Bronchial epithelial cell (primary cell): ENCODE measurements at regions not wholly inside any gene's neighbourhood (a gene's known extent, or its start where the extent isn't known, plus 50 kb on each side); places are given as distances from the start of the nearest gene placed in this dataset.
"Not testable (repeated sequence)": the region's sequence is repeated elsewhere in the genome, so short reads cannot be mapped to it uniquely, and the experiment has no call there.

Experiments used
- DNase-seq: peaks from one replicate; pipeline ENCODE4 v3.0.0-alpha.2; 2010; ENCODE audit warnings: low read depth
- FAIRE-seq: peaks from 2 replicates; lab custom pipeline; 2011; peaks lifted over from hg19 to GRCh38; lab: Jason Lieb, UNC
- H3K27me3 ChIP-seq: 2 replicates; pipeline ENCODE4 v1.5.1; 2011; ENCODE audit warnings: low read length; ENCODE audit not compliant: control insufficient read depth, insufficient read depth
- H3K36me3 ChIP-seq: 2 replicates; pipeline ENCODE4 v1.5.1; 2011; ENCODE audit warnings: low read length; ENCODE audit not compliant: control insufficient read depth, insufficient read depth
- H3K4me3 ChIP-seq: 2 replicates; pipeline ENCODE4 v1.5.1; 2011; ENCODE audit warnings: mild to moderate bottlenecking, low read depth, low read length, control low read depth
- TF ChIP-seq, protein P1 (sequence below): IDR thresholded peaks from 2 replicates; pipeline ENCODE4 v1.5.1; 2011; ENCODE audit warnings: mild to moderate bottlenecking, moderate library complexity, low read length, control low read depth, inconsistent platforms; ENCODE audit not compliant: insufficient read depth, severe bottlenecking

DNA sequence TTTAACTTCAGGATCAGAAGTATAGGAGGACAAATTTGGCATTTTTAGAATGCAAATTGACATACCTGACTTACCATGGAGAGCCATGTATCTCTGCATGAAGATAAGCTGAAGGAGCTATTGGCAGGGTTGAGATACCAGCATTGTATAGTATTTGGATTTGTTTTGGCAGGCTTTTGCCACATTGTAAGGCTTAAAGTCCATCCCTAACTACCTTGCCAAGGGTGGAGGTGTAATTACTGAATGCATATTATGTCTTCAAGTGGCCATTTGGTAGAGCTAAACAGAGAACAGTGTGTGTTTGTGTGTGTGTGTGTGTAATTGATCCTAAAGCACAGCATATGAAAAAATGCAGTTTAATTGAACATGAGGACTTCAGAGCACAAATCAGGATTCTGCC lies 324.7 kb downstream of the FAM170A start:
- no peak for DNase-seq
- no peak overlapping the region for H3K4me3 ChIP-seq
- H3K36me3 ChIP-seq: no peaks in the 10 kb centered on the region
- TF ChIP-seq, protein P1, sequence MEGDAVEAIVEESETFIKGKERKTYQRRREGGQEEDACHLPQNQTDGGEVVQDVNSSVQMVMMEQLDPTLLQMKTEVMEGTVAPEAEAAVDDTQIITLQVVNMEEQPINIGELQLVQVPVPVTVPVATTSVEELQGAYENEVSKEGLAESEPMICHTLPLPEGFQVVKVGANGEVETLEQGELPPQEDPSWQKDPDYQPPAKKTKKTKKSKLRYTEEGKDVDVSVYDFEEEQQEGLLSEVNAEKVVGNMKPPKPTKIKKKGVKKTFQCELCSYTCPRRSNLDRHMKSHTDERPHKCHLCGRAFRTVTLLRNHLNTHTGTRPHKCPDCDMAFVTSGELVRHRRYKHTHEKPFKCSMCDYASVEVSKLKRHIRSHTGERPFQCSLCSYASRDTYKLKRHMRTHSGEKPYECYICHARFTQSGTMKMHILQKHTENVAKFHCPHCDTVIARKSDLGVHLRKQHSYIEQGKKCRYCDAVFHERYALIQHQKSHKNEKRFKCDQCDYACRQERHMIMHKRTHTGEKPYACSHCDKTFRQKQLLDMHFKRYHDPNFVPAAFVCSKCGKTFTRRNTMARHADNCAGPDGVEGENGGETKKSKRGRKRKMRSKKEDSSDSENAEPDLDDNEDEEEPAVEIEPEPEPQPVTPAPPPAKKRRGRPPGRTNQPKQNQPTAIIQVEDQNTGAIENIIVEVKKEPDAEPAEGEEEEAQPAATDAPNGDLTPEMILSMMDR: no peak
- H3K27me3 ChIP-seq: no peaks in the 10 kb centered on the region
- FAIRE-seq: no peak

DNA sequence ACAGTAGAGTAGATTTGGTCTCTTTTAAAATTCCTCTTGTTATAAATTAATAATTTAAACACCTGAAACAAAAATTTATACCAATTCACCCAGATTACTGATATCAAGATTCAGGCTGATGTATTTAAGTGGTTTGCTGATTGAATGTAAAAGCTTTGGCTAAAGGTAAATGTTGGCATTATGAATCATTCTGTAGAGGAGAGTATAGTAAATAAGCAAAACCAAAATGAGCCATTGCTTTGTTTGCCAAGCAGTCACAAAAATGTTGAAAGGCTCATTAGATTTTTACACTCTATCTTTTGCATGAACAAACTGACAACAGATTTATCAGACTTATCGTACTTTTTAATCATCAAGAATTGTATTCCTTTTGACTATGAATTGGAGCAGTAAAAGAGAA lies 332.6 kb downstream of the FAM170A start:
- DNase-seq: no peak
- no peak overlapping the region for H3K4me3 ChIP-seq
- TF ChIP-seq, protein P1: no peak
- no peaks in the 10 kb centered on the region for H3K27me3 ChIP-seq
- H3K36me3 ChIP-seq: no peaks in the 10 kb centered on the region
- no peak for FAIRE-seq

DNA sequence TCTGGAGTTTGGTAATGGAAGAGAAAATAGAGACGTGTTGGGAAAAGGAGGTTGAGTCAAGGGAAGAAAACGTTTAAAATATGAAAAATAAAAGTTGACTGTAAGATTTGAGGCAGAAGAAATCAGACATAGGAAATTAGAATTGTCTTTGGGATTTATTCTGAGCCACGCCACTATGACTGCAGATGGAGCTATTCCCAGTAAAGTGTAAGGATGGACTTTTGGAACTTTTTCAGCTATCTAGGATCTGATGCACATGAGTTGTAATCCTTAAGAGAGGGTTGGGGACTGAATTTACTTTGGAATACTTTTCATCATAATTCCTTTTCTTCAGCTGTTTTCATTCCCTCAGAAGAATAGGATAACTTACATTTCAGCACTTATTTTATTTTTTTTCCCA lies 336.7 kb downstream of the FAM170A start:
- H3K27me3 ChIP-seq: no peaks in the 10 kb centered on the region
- DNase-seq (no peak), FAIRE-seq (no peak)
- H3K4me3 ChIP-seq: no peak overlapping the region
- H3K36me3 ChIP-seq: no peaks in the 10 kb centered on the region
- TF ChIP-seq, protein P1: no peak

DNA sequence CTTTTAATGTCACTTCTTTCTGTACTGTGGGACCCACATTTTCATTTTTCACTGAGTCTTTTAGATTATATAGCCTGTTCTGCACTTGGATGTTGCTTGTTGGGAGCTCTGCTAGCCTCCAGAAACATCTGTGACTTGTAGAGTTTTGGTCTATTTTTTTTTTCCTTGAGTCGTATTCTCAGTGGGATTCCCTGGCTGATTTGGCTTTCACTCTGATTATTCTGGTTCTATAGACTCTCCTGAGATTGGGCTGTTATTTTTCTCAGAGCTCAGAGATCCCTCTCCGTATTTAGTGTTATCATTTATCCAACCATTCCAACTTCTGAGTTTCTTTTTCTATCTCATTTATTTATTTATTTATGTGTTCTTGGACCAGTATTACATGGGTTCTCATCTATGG lies 339.3 kb downstream of the FAM170A start:
- Histone ChIP-seq H3K4me3 (no peak overlapping the region), H3K36me3 (no peaks in the 10 kb centered on the region), H3K27me3 (no peaks in the 10 kb centered on the region)
- no peak for FAIRE-seq
- TF ChIP-seq, protein P1: no peak
- DNase-seq: no peak

DNA sequence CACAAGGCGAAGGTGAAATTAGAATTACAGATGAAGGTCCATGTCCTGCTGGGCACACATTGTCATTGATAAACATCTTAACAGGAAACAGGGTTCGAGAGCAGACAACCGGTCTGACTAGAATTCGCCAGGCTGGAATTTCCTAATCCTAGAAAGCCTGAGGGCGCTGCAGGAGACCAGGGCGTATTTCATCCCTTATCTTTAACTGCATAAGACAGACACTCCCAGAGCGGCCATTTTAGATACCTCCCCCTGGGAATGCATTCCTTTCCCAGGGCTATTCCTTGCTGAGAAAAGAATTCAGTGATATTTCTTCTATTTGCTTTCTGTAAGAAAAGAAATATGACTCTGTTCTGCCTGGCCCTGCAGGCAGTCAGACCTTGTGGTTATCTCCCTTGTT lies 357.7 kb downstream of the FAM170A start:
- not testable (repeated sequence) for H3K4me3 ChIP-seq, H3K27me3 ChIP-seq, FAIRE-seq, DNase-seq, H3K36me3 ChIP-seq

DNA sequence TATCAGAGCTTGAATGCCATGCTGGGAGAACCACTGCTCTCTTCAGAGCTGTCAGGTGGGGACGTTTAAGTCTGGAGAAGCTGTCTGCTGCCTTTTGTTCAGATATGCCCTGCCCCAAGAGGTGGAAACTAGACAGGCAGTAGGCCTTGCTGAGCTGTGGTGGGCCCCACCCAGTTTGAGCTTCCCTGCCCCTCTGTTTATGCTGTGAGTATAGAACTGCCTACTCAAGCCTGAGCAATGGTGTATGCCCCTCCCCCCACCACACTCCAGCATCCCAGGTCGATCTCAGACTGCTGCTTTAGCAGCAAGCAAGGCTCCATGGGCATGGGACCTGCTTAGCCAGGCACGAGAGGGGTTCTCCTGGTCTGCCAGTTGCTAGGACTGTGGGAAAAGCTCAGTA lies 362.3 kb downstream of the FAM170A start:
- DNase-seq (no peak), FAIRE-seq (no peak)
- Histone ChIP-seq H3K36me3 (no peaks in the 10 kb centered on the region), H3K4me3 (no peak overlapping the region), H3K27me3 (no peaks in the 10 kb centered on the region)
- TF ChIP-seq, protein P1: no peak

DNA sequence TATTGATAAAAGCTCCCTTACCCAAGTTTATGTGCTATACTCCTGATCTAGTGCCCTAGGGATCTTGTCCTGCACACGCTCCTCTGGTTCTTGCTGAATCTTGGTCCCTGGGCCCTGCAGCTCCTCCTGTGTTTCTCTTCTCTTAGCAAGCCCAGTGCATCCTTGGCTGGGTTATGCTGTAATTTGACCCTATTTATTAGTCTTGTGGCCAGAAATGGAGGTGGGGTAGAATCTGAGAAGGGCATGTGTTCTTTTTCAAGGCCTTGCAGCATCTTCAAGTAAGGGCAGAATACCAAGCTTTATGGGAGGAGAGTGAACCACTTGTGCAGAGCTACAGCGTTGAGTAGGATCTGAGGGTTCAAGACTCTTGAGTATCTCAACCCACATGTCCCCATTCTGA lies 366.8 kb downstream of the FAM170A start:
- no peak for DNase-seq
- Histone ChIP-seq H3K36me3 (no peaks in the 10 kb centered on the region), H3K4me3 (no peak overlapping the region), H3K27me3 (no peaks in the 10 kb centered on the region)
- TF ChIP-seq, protein P1: no peak
- no peak for FAIRE-seq
